CD4-positive, alpha-beta T cell treated with Interleukin-4 for 1 hour (primary cell): ENCODE measurements at regions not wholly inside any gene's neighbourhood (a gene's known extent, or its start where the extent isn't known, plus 50 kb on each side); places are given as distances from the start of the nearest gene placed in this dataset.

Experiments
- DNase-seq, 2 donors: peaks; one replicate each; pipeline ENCODE4 v3.0.0-alpha.2; 2020 to 2022

GRCh38 chr15:95350908-95351307, 979.6 kb upstream of the NR2F2 start:
- DNase-seq = no peak

GRCh38 chr15:95352631-95353187, 977.8 kb upstream of the NR2F2 start:
- no peak for DNase-seq

- DNase-seq = no peak
Measured at GRCh38 chr15:95353512-95353911, 977.0 kb upstream of the NR2F2 start.

GRCh38 chr15:95359966-95360365, 970.5 kb upstream of the NR2F2 start:
- DNase-seq = no peak

GRCh38 chr15:95362306-95362705, 968.2 kb upstream of the NR2F2 start:
- no peak for DNase-seq

GRCh38 chr15:95363646-95364045, 966.9 kb upstream of the NR2F2 start:
- no peak for DNase-seq

- no peak for DNase-seq
Measured at GRCh38 chr15:95365511-95366107, 964.9 kb upstream of the NR2F2 start.

GRCh38 chr15:95368191-95368590, 962.3 kb upstream of the NR2F2 start:
- DNase-seq = no peak

GRCh38 chr15:95368755-95369601, 961.5 kb upstream of the NR2F2 start:
- DNase-seq = no peak

GRCh38 chr15:95370291-95370690, 960.2 kb upstream of the NR2F2 start:
- no peak for DNase-seq

GRCh38 chr15:95371664-95372063, 958.8 kb upstream of the NR2F2 start:
- no peak for DNase-seq

GRCh38 chr15:95375281-95375680, 955.2 kb upstream of the NR2F2 start:
- no peak for DNase-seq

GRCh38 chr15:95377258-95377852, 953.1 kb upstream of the NR2F2 start:
- DNase-seq = no peak

GRCh38 chr15:95394186-95395067, 936.1 kb upstream of the NR2F2 start:
- DNase-seq = no peak

- no peak for DNase-seq
Measured at GRCh38 chr15:95400428-95400827, 930.1 kb upstream of the NR2F2 start.

- no peak for DNase-seq
Measured at GRCh38 chr15:95401587-95401986, 928.9 kb upstream of the NR2F2 start.

- no peak for DNase-seq
Measured at GRCh38 chr15:95405447-95405846, 925.1 kb upstream of the NR2F2 start.

- DNase-seq = no peak
Measured at GRCh38 chr15:95407534-95407933, 923.0 kb upstream of the NR2F2 start.

- no peak for DNase-seq
Measured at GRCh38 chr15:95409211-95409610, 921.3 kb upstream of the NR2F2 start.

GRCh38 chr15:95409626-95410310, 920.7 kb upstream of the NR2F2 start:
- peak in 1 of 2 donors; percentile 6 for DNase-seq

GRCh38 chr15:95410757-95411156, 919.7 kb upstream of the NR2F2 start:
- DNase-seq = no peak

- DNase-seq = no peak
Measured at GRCh38 chr15:95416576-95416975, 913.9 kb upstream of the NR2F2 start.
